Colonic mucosa (tissue), 4 donors: ENCODE measurements at regions not wholly inside any gene's neighbourhood (a gene's known extent, or its start where the extent isn't known, plus 50 kb on each side); places are given as distances from the start of the nearest gene placed in this dataset.

Source experiments
- DNase-seq: peaks from one replicate; pipeline ENCODE4 v3.0.0-alpha.2; 2020
- H3K27ac ChIP-seq: fragments of 200-600 bp; one replicate; pipeline ENCODE4 v1.8.0; 2021
- H3K27me3 ChIP-seq: fragments of 200-600 bp; one replicate; pipeline ENCODE4 v1.8.0; 2021
- H3K36me3 ChIP-seq: fragments of 200-600 bp; one replicate; pipeline ENCODE4 v1.8.0; 2021
- H3K4me1 ChIP-seq: fragments of 200-600 bp; one replicate; pipeline ENCODE4 v1.8.0; 2021; ENCODE audit warnings: mild to moderate bottlenecking
- H3K4me3 ChIP-seq: fragments of 200-600 bp; one replicate; pipeline ENCODE4 v1.8.0; 2021
- H3K9ac ChIP-seq, 2 donors: one replicate each; pipeline ENCODE4 v1.7.0; 2013; ENCODE audit warnings: control low read depth in 2 of 2, low read depth in 2 of 2, low read length in 2 of 2
- H3K9me3 ChIP-seq: fragments of 200-600 bp; one replicate; pipeline ENCODE4 v1.8.0; 2021
- CTCF ChIP-seq: fragments of 200-600 bp; IDR thresholded peaks from one replicate; pipeline ENCODE4 v1.8.0; 2022; ENCODE audit warnings: antibody characterized with exemption, mild to moderate bottlenecking
- intact Hi-C: fragments of 100-400 bp; cut with DNase I; formaldehyde crosslinking; loops from one replicate; pipeline ENCODE4 v1.14.1; 2022
- donor health status: healthy.
- donor health status: DM: no; HTN: no; CAD: no.
- donor health status: DM: no; HTN: no; CAD: no.

- H3K27me3 ChIP-seq: no peaks in the 10 kb centered on the region
- no peaks in the 10 kb centered on the region for H3K4me1 ChIP-seq
- H3K9me3 ChIP-seq: no peaks in the 10 kb centered on the region
- H3K4me3 ChIP-seq: no peak overlapping the region
- no peak overlapping the region for H3K27ac ChIP-seq
- TF ChIP-seq CTCF: no peak
- no peak overlapping the region for H3K9ac ChIP-seq
- intact Hi-C loops: no loop called here
- no peaks in the 10 kb centered on the region for H3K36me3 ChIP-seq
- DNase-seq: no peak
Measured at GRCh38 chrX:143095321-143095720, 69.6 kb downstream of the SPANXN4 start.

GRCh38 chrX:143094417-143095023 lies 68.8 kb downstream of the SPANXN4 start:
- Histone ChIP-seq H3K27ac (no peak overlapping the region), H3K9me3 (no peaks in the 10 kb centered on the region), H3K4me1 (no peaks in the 10 kb centered on the region), H3K36me3 (no peaks in the 10 kb centered on the region), H3K27me3 (no peaks in the 10 kb centered on the region), H3K9ac (no peak overlapping the region), H3K4me3 (no peak overlapping the region)
- no peak for TF ChIP-seq CTCF
- intact Hi-C loops: no loop called here
- no peak for DNase-seq
